ENCODE measurements at regions not wholly inside any gene's neighbourhood (a gene's known extent, or its start where the extent isn't known, plus 50 kb on each side); places are given as distances from the start of the nearest gene placed in this dataset.

GRCh38 chr11:11746449-11746848 lies 95.3 kb upstream of the USP47 start:
- TF ChIP-seq POLR2A (IDR thresholded peaks at IDR 0.05; ENCODE audit: low read depth, low read length) (no peak), ELK1 (IDR thresholded peaks at IDR 0.05; ENCODE audit: borderline replicate concordance, low read depth, low read length) (no peak), CTCF (conservative IDR thresholded peaks at IDR 0.05; ENCODE audit: low read depth, low read length) (no peak), SMC3 (IDR thresholded peaks at IDR 0.05; ENCODE audit: low read depth, low read length) (no peak), BHLHE40 (IDR thresholded peaks at IDR 0.05; ENCODE audit: low read depth, low read length) (no peak)

Data from IMR-90 (cell line).